ENCODE measurements at regions not wholly inside any gene's neighbourhood (a gene's known extent, or its start where the extent isn't known, plus 50 kb on each side); places are given as distances from the start of the nearest gene placed in this dataset.

DNA sequence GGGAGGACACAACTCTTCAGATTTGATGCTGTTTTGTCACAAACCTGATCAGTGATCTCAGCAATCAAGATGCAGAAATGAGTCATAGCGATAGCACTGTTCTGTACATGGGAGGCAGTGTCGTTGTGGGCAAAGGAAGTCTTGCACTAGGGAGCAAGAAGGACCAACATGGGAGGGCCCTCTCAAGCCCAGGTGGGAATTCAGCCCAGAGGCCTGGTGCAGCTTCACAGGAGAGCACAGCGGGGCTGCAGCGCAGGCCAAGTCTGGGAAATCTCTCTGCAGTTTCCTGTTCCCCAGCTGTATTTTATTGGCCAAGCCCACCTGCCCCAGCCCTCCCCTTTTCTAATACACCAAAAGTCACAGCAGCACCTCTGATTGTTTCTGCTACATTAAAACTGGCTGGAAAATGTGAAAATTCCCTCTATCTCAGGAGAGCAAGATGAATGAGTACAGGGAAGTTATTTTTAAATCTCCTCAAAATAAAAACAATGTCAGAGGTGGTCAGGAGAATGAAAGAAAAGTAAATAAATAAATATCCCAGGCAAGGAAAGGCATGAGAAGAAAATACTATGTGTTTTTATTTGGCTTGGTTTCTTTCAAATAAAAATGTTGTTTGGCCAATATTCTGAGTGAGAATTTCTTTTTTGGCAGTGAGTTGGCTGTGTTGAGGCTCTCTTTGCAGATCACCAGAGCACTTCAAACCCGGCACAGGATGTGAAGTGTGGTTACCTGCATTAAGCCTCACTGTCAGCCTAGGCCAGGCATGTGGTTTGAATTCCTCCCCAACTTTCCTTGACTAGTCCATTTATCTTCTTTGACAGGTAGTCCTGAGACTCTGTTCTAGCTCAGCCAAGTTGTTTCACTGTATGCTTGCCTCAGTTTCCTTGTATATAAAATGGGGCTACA lies 422.1 kb downstream of the PLPP3 start:
- Histone ChIP-seq H3K27me3 (no peaks in the 10 kb centered on the region), H3K9me3 (no peaks in the 10 kb centered on the region), H3K27ac (no peak overlapping the region), H3K36me3 (replicated peaks in 1 of 2; ENCODE audit: insufficient read depth in 1 of 2, low read depth in 2 of 2) (no peaks in the 10 kb centered on the region), H3K4me3 (no peak overlapping the region), H3K4me1 (no peaks in the 10 kb centered on the region)
- no peak for DNase-seq
- WGBS, 2 donors = 79 to 84% methylated on average over 5 of the region's 5 CpGs
- no peak for TF ChIP-seq POLR2A (IDR thresholded peaks at IDR 0.05)
- TF ChIP-seq, protein P1, sequence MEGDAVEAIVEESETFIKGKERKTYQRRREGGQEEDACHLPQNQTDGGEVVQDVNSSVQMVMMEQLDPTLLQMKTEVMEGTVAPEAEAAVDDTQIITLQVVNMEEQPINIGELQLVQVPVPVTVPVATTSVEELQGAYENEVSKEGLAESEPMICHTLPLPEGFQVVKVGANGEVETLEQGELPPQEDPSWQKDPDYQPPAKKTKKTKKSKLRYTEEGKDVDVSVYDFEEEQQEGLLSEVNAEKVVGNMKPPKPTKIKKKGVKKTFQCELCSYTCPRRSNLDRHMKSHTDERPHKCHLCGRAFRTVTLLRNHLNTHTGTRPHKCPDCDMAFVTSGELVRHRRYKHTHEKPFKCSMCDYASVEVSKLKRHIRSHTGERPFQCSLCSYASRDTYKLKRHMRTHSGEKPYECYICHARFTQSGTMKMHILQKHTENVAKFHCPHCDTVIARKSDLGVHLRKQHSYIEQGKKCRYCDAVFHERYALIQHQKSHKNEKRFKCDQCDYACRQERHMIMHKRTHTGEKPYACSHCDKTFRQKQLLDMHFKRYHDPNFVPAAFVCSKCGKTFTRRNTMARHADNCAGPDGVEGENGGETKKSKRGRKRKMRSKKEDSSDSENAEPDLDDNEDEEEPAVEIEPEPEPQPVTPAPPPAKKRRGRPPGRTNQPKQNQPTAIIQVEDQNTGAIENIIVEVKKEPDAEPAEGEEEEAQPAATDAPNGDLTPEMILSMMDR (IDR thresholded peaks at IDR 0.05) = no peak
- intact Hi-C loops (cut with DNase I) = no loop called here
- no peak for ATAC-seq

DNA sequence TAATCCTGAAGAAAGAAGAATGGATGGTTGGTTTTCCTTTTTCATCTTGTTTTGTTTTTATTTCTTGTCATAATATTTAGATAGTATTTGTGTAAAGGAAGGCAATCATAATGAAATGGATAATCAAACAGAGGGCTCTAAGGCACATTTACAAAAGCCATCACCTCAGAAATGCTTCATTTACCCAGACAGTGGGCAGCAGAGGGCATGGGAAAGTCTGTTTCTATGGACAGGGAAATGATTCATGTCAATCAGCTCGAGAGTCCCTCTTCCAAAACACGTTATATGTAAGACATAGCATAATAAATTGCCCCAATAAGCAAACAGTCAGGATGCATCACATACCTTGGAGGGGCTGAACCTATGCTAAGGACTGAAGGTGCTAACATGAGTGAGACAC lies 426.1 kb downstream of the PLPP3 start:
- no peak for DNase-seq
- intact Hi-C loops (cut with DNase I) = no loop called here
- WGBS, 2 donors = 74 to 77% methylated on average over 2 of the region's 2 CpGs

DNA sequence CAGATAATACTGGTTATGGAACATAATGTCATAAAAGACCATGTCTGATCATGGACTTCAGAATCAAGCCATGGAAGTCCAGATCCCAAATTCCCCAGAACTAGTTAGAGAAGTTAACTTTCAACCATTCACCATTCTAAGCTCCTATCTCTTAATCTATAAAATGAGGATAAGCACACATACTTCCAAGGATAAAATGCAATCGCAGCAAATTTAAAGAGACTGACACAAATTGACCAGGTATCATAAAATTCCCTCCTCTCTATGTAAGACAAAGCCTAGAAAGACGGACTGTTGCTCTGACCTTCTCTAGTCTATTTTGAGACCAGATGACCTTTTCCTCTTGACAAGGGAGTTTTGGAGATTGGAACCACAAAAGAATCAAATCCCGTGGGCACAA lies 426.7 kb downstream of the PLPP3 start:
- Histone ChIP-seq H3K4me3 (no peak overlapping the region), H3K27me3 (no peaks in the 10 kb centered on the region), H3K4me1 (no peaks in the 10 kb centered on the region), H3K9me3 (no peaks in the 10 kb centered on the region), H3K36me3 (replicated peaks in 1 of 2; ENCODE audit: insufficient read depth in 1 of 2, low read depth in 2 of 2) (no peaks in the 10 kb centered on the region), H3K27ac (no peak overlapping the region)
- ATAC-seq = no peak
- intact Hi-C loops (cut with DNase I) = no loop called here
- TF ChIP-seq, protein P1 (IDR thresholded peaks at IDR 0.05) = no peak
- no peak for TF ChIP-seq POLR2A (IDR thresholded peaks at IDR 0.05)
- 71 to 74% methylated on average over 3 of the region's 3 CpGs for WGBS, 2 donors
- DNase-seq = no peak

More for the DNA sequence above, 426.1 kb downstream of the PLPP3 start:
- no peaks in the 10 kb centered on the region for H3K4me1 ChIP-seq
- H3K36me3 ChIP-seq (replicated peaks in 1 of 2; ENCODE audit: insufficient read depth in 1 of 2, low read depth in 2 of 2) = no peaks in the 10 kb centered on the region
- no peak for TF ChIP-seq POLR2A (IDR thresholded peaks at IDR 0.05)
- TF ChIP-seq, protein P1 (IDR thresholded peaks at IDR 0.05) = no peak
- ATAC-seq = no peak
- no peaks in the 10 kb centered on the region for H3K9me3 ChIP-seq
- no peaks in the 10 kb centered on the region for H3K27me3 ChIP-seq
- no peak overlapping the region for H3K4me3 ChIP-seq
- no peak overlapping the region for H3K27ac ChIP-seq

DNA sequence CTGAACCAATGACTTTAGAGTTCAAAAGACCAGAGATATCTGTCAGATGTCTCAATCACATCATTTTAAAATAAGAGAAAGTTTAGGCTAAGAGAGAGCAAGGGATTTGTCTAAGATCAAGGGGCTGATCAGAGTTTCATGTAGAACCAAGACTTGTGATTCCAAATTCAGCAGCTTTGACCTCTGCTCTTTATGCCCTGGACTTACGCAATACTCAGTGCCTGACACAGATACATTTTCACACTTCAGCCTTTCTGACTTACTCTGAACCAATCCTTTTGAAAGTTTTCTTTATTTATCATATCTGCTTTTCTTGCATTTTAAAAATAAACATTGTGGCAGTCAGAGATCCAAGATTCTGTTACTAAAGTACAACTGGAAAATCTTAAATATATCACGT lies 428.0 kb downstream of the PLPP3 start:
- H3K9me3 ChIP-seq = no peaks in the 10 kb centered on the region
- intact Hi-C loops (cut with DNase I) = no loop called here
- H3K4me1 ChIP-seq = no peaks in the 10 kb centered on the region
- H3K27me3 ChIP-seq = no peaks in the 10 kb centered on the region
- 88 to 89% methylated on average over 2 of the region's 2 CpGs for WGBS, 2 donors
- DNase-seq (no peak), ATAC-seq (no peak)
- no peak overlapping the region for H3K4me3 ChIP-seq
- no peak overlapping the region for H3K27ac ChIP-seq
- H3K36me3 ChIP-seq (replicated peaks in 1 of 2; ENCODE audit: insufficient read depth in 1 of 2, low read depth in 2 of 2) = no peaks in the 10 kb centered on the region
- TF ChIP-seq POLR2A (IDR thresholded peaks at IDR 0.05) = no peak
- TF ChIP-seq, protein P1 (IDR thresholded peaks at IDR 0.05) = no peak
